Fibroblast of pulmonary artery (primary cell): ENCODE measurements at regions not wholly inside any gene's neighbourhood (a gene's known extent, or its start where the extent isn't known, plus 50 kb on each side); places are given as distances from the start of the nearest gene placed in this dataset.

Experiments
- DNase-seq: peaks from one replicate; pipeline ENCODE4 v3.0.0-alpha.2; 2010; ENCODE audit warnings: low read depth
- H3K4me3 ChIP-seq: replicated peaks from 2 replicates; pipeline ENCODE4 v1.5.1; 2011; ENCODE audit warnings: low read depth, mild to moderate bottlenecking, control low read depth, low read length, moderate library complexity
- TF ChIP-seq, protein P1 (sequence below): IDR thresholded peaks from 2 replicates; pipeline ENCODE4 v1.5.1; 2011; ENCODE audit warnings: mild to moderate bottlenecking, control low read depth, low read length, inconsistent platforms; ENCODE audit errors: missing control alignments

DNA sequence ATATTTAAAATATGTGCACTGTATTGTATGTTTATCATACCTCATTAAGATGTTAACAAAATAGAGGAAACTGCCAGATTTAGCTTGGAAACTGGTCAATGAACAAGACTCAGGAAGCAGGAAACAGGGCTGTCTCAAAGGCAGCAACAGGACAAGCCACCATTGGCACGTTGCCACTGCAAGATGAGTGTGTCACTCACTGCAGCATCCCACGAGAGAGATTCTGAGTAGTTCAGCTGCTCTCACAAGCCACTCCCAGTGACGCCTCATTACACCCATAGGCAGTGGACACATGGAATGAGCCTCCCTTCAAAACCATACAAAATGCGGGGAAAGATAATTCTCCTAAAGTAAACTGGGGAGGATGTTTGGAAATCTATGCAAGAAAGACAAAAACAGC lies 181.9 kb upstream of the DLGAP1 start:
- TF ChIP-seq, protein P1, sequence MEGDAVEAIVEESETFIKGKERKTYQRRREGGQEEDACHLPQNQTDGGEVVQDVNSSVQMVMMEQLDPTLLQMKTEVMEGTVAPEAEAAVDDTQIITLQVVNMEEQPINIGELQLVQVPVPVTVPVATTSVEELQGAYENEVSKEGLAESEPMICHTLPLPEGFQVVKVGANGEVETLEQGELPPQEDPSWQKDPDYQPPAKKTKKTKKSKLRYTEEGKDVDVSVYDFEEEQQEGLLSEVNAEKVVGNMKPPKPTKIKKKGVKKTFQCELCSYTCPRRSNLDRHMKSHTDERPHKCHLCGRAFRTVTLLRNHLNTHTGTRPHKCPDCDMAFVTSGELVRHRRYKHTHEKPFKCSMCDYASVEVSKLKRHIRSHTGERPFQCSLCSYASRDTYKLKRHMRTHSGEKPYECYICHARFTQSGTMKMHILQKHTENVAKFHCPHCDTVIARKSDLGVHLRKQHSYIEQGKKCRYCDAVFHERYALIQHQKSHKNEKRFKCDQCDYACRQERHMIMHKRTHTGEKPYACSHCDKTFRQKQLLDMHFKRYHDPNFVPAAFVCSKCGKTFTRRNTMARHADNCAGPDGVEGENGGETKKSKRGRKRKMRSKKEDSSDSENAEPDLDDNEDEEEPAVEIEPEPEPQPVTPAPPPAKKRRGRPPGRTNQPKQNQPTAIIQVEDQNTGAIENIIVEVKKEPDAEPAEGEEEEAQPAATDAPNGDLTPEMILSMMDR, result no peak
- H3K4me3 ChIP-seq, result no peak overlapping the region
- no peak for DNase-seq

DNA sequence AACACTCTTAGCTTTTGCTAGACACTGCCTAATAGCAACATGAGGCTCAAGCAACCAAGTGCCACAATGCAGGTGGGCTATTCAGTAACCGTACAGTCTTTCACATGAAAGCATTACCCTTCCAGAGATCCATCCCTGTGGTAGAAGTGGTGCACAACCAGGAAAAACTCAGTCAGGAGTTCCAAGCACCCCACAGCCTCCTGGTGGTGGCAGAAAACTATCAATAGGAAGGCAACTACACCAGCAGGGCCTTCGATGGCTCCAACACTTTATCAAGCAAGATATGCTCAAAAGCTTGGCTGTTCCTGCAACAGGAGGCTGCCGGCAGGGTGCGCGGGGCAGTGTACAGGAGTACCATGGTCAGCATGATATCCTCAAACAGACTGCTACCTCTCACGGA lies 176.1 kb upstream of the DLGAP1 start:
- no peak for DNase-seq
- TF ChIP-seq, protein P1, result no peak
- no peak overlapping the region for H3K4me3 ChIP-seq

DNA sequence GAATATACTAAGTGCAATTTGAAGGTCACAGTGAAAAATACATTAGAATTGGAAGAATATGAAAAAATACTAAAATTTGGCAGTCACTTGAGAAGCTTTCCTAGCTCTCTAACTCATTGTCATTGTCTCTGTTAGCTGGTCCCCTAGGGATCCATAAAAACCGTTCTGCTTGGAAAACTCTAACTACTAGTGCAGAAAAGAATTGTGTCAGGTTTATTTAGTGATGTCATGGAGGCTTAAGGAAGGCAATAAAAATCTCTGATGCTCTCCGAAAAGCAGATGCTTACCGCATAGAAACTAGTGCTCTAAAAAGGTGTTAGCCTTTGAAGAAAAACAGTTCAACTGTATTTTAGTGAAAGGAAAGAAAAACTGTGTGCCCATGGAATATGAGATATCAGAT lies 150.1 kb upstream of the DLGAP1 start:
- no peak overlapping the region for H3K4me3 ChIP-seq
- no peak for DNase-seq
- TF ChIP-seq, protein P1, result no peak

DNA sequence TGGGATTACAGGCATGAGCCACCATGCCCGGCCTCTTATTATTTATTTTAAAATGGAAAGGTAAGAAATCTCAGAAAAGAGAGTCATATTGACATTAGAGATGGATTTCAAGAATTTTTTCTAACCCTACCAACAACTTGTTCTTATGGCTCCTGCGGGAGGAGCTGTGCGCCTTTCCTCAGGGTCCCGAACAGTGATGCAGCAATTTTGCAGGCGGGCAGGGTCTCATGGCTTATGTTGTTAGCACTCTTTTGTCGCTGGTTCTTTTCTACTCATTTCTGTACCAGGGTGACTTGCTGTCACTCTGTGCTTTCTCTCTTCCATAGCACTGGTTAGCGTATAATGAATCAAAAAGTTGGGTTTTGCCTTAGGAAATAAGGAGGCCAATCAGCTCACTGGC lies 148.8 kb upstream of the DLGAP1 start:
- no peak overlapping the region for H3K4me3 ChIP-seq
- TF ChIP-seq, protein P1, result no peak
- no peak for DNase-seq

DNA sequence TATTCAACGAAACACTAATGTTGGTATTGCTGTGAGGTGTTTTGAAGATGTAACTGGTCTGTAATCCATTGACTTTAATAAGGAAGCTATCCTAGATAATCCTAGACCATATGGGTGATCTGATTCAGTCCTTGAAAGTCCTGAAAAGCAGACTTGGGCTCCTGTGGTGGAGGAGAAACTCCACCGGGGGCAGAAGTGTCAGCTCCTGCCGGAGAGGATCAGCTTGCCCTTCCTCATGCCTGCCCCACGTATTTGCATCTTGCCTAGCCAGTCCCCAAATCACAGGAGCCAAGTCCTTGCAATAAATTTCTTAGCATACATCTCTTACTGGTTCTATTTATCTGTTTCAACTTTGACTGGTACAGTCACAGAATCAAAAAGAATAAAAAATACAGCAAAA lies 144.2 kb upstream of the DLGAP1 start:
- TF ChIP-seq, protein P1, result no peak
- DNase-seq, result no peak
- H3K4me3 ChIP-seq, result no peak overlapping the region

DNA sequence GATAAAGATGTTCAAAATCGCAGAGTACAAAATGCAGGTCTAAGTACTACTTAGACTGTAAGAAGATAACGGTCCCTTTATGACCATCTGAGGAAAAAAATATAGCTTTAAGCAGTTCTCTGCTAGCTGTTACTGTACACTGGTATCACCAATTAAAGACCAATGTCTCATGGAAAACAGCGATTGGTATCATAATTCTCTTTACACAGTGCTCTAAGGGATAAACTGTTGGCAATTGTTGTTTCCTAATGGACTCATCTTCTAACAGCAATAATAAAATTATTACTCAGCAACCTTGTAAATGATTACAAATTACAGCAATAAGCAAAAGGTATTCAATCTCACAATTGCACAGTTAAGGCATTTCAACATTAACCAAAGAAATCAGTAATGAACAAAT lies 142.2 kb upstream of the DLGAP1 start:
- H3K4me3 ChIP-seq, result no peak overlapping the region
- TF ChIP-seq, protein P1, result no peak
- no peak for DNase-seq

DNA sequence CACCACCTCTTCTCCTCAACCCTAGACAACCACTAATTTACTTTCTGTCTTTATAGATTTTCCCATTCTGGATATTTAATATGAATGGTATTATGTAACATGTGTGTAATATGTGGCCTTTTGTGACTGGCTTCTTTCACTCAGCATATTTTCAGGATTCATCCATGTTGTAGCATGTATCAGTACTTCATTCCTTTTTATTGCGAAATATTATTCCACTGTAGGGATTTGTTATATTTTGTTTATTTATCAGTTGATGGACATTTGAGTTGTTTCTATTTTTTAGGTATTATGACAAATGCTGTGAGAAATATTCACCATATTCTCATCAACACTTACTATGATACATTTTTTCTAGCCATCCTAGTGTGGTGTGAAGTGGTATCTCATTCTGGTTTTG lies 138.8 kb upstream of the DLGAP1 start:
- no peak overlapping the region for H3K4me3 ChIP-seq
- DNase-seq, result no peak
- TF ChIP-seq, protein P1, result no peak
